Skin epidermis (tissue), 12 donors: ENCODE measurements at regions not wholly inside any gene's neighbourhood (a gene's known extent, or its start where the extent isn't known, plus 50 kb on each side); places are given as distances from the start of the nearest gene placed in this dataset.
"Not testable (repeated sequence)": the region's sequence is repeated elsewhere in the genome, so short reads cannot be mapped to it uniquely, and the experiment has no call there.

Source experiments
- H3K27ac ChIP-seq, 21 experiments: fragments of 200-600 bp; sonication (generic) in 11 of 21; one replicate each; pipeline ENCODE4 v1.5.0; 2020; ENCODE audit warnings: mild to moderate bottlenecking in 3 of 21, inconsistent platforms in 2 of 21, moderate library complexity in 2 of 21
- H3K4me3 ChIP-seq, 7 experiments: fragments of 200-600 bp; sonication (generic) in 2 of 7; one replicate each; pipeline ENCODE4 v1.5.0; 2020; ENCODE audit warnings: inconsistent platforms in 2 of 7, mild to moderate bottlenecking in 2 of 7, moderate library complexity in 1 of 7

DNA sequence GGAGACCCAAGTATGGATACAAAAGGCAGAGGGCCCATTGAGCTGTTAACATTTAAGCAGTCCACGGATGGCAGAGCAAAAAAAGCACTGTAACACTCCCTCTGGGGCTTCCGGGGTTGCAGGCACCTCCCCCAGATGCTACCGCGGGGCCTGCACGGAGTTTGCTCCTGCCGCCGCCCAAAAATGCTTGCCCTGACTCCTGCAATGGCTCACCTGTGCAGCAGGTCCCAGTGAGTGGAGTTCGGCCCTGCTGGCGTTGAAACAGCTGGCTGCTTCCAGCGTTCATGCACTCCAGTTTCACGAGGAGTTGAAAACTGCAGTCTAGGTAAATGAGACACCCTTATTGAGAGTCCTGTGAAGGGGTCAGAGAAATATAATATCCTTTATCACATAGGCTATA lies 832.8 kb downstream of the NCAM2 start:
- Histone ChIP-seq H3K27ac (no peak overlapping the region), H3K4me3 (no peak overlapping the region)

DNA sequence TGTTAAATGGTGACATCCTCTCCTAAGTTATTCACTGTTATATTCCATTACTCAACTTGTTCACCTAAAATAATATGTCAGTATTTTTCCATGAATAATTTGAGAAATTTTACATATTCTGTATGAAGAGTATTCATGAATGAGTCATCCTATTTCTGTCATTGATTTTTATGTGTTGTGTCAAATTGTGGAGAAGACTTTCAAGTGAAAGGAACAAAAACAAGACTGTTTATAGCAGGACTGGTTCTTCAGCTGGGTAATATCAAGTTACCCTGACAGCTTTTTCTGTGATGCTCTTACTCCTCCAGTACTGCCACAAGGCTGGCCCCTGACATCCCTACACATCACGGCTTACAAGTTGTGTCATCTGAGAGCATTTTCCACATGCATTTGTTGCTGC lies 847.7 kb downstream of the NCAM2 start:
- Histone ChIP-seq H3K4me3 (no peak overlapping the region), H3K27ac (no peak overlapping the region)

DNA sequence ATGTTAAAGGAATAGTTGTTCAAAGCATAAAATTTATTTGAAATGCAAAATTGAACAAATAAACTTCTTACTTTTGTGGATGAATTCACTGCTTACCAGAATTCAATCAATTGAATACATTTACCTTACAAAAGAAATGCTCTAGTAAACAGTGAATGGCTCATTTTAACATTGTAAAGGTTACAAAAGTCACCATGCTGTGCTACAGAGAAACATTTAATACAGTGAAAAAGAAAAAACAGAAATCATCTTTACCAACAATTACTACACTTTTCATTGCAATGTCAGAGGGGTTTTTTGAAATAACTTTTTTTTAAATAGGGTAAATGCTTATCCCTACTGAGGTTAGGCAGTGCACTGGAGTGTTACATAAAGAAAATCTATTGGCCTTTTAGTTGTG lies 853.0 kb downstream of the NCAM2 start:
- no peak overlapping the region for H3K4me3 ChIP-seq
- no peak overlapping the region for H3K27ac ChIP-seq

DNA sequence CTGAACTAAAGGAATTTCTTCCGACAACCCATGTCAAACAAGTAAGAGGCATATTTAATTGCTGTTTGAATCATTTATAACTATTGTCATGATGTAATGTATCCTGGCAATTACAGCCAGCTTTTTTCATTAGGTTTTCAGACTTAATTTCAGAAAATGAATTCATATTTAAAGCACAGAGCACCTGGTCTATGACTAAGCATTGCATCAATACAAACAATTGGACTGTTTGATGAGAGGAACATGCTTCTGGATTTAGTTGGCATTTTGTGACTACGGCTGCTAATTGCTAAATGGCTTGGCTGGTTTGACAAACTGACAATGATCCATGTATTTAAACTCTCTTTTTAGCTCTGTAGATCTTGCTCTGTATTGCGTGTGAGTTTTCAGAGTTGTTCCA lies 853.4 kb downstream of the NCAM2 start:
- Histone ChIP-seq H3K4me3 (no peak overlapping the region), H3K27ac (no peak overlapping the region)

DNA sequence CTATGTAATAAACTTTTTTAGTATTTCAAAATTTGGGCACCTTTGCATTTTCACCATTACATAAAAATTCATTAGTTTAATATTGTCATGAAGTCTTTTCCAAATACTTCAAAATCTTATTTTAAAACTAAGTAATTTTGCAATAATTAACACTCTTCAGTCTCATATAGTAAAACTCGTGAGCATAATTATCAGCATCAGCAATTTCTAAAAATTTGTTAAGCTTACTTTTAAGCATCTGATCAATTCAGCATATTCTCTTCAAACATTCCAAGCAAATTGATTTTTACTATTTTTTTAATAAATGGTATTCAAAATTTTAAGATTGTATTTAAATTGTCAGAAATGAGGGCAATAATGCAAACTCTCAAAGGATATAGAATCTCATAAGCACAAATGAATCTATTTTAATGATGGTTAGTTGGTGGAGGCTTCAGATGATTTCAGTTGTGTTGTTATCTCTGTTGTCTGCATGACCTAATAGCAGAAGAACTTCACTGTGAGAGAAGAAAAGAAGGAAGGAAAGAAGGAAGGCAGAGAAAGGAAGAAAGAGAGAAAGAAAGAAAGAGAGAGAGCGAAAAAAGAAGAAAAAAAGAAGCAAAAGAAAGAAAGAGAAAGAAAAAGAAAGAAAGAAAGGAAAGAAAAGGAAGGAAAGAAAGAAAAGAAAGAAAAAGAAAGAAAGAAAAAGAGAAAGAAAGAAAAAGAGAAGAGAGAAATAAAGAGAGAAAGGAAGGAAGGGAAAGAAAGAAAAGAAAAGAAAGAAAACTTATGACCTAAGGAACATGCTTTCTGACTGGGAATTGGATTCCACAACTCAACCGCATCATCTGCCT lies 860.5 kb downstream of the NCAM2 start:
- Histone ChIP-seq H3K27ac (no peak overlapping the region), H3K4me3 (no peak overlapping the region)

DNA sequence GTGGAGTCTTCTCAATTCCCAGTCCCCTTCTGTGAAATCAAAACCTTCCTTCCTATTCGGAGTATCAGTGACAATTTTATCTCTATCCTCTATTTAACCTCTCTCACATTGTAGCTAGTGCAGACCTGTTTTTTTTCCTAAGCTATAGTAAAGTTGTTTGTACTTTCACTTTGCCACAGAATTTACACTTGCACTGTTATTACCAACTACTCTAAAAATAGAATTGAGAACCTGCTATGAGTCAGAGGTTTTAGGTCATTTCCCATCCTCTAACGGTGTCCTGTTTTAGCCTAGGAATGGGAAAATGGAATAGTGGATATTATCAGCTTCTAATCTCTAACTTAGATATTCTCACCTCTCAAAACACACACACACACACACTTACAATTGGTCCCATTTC lies 862.7 kb downstream of the NCAM2 start:
- Histone ChIP-seq H3K4me3 (no peak overlapping the region), H3K27ac (no peak overlapping the region)

DNA sequence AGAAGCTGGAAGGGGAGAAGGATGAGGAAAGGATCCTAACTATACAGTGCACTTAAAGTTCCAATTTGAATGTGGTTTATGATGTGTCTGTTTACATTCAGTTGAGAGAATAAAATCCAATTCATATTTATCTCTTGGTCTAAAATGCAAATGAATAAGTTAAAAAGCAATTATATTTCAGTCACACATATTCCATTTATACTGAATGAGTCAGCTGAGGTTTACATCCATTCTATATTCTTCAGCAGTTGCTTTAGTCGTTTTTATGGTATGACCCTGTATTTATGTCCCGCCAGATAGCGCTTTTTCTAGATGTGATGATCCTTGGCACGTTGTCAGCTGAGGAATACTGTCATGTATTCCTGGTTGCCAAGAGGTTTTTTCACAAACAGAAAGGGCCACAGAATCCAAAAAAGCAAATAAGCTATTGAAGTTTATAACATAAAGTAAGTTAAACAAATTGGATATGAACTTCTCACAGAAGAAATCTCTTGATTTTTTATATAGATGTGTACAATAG lies 866.2 kb downstream of the NCAM2 start:
- Histone ChIP-seq H3K4me3 (no peak overlapping the region), H3K27ac (no peak overlapping the region)

DNA sequence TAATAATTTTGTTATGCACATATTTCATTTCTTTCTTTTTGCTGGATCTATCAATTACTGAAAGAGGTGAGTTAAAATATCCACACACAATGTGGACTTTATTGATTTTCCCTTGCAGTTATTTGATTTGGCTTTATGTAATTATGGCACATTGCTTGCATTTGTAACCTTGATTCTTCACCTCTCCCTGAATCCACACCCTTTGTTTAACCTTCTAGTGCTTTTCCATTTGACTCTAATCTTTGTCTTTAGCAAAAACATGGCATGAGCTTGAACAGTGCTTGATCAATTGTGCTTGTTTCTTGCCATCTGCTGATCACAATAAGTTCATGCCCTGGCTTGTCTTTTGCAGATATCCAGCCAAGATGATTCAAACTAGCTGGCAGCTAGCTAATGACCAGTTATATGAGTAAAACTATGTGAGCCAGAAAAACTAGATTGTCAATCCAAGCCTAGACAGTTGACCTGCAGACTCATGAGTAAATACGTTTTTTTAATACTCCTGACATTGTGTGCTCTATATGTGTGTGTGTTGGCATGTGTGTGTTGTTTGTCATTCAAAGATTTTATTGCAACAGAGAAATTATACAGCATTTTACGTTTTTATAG lies 899.2 kb downstream of the NCAM2 start:
- Histone ChIP-seq H3K4me3 (no peak overlapping the region), H3K27ac (peak overlapping the region in 5 of 21 experiments; percentile 19 to 47 (median 32))

DNA sequence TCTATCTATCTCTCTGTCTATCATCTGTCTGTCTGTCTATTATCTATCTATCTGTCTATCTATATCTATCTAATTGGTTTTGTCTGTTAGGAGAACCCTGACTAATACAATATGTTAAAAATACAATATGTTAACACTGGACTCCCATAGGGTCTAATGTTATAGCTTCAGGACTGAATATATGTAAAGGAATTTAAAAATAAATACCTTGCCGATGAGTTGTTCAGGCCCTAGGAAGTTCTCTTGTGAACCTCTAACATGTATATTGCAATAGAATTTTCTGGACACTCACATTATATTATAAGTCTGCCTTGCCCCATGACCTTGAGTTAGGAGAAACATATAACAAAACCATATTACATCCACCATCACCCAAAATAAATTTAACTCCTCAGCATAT lies 900.6 kb downstream of the NCAM2 start:
- Histone ChIP-seq H3K4me3 (no peak overlapping the region), H3K27ac (no peak overlapping the region)

DNA sequence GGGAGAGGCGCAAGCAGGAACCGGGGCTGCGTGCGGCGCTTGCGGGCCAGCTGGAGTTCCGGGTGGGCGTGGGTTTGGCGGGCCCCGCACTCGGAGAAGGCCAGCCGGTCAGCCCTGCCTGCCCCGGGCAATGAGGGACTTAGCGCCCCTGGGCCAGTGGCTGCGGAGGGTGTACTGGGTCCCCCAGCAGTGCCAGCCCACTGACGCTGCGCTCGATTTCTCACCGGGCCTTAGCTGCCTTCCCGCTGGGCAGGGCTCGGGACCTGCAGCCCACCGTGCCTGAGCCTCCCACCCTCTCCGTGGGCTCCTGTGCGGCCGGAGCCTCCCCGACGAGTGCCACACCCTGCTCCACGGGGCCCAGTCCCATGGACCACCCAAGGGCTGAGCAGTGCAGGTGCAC lies 904.2 kb downstream of the NCAM2 start:
- not testable (repeated sequence) for H3K27ac ChIP-seq, H3K4me3 ChIP-seq

DNA sequence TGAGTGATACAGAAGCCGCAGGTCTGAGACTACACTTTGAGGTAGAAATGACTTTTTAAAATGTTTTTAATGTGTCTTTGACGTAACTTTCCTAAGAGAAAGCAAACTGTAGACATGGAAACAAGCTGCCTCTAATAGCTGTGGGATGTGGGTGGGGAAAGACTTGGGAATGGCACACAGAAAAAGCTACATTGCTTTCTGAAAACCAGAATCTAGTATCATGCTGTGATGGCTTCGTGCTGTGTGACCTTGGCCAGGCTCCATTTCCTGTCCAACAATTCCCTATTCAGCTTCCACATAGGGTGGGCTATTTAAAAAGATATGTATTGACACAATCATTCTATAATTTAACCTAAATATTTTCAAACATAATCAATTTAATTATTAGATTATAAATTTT lies 909.1 kb downstream of the NCAM2 start:
- no peak overlapping the region for H3K4me3 ChIP-seq
- no peak overlapping the region for H3K27ac ChIP-seq

DNA sequence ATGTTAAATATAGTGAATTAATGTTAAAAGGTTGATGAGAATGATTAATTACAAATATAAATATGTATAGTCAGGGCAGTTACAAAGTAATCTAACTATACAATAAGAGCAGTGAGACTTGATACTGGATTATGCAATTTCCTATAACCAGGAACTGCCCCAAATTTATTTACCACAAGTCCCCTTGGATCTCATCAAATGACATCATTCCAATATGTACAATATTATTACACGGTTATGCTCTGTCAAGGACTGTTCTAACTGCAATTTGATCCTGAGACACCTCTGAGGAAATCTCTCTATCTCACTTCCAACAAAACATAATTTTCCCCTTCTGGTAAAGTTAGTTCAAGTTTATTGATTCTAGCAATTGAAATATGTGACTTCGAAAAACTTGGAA lies 917.6 kb downstream of the NCAM2 start:
- Histone ChIP-seq H3K4me3 (no peak overlapping the region), H3K27ac (no peak overlapping the region)

DNA sequence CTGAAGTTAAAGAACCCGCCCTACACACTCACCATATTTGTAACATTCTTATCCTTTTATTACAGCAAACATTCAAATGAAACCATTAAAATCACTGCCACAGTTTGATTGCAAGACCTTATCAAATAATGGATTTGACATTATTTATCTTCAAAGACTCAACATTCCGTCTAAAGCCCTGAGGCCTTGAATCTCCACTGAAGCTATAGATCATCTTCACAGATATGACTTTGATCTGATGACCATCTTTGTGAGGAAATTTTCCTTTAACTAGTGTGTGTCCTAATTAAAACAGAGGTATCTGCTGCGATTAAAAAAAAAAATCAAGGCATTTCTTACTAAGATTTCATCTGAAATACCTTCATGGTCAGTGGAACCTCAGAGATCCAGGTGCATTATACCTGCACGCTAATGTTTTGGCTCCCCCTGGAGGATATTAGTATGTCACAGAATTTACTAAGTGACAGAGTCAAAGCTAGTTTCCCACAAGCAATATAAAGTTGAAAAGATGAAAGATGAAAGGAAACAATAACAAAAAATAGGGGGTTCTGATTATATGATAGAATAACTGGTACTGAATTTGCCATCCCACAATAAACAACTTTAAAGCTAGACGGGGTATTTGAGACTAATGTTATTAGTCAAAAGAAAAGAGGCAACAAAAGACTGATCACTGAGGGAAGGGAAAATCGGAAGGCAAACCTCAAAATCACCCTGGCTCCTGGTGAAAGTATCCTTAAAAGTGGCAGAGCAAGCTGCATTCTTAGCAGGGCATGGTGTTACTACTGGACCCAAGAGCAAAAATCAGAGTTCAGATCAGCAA lies 923.4 kb downstream of the NCAM2 start:
- H3K27ac ChIP-seq = no peak overlapping the region
- no peak overlapping the region for H3K4me3 ChIP-seq

DNA sequence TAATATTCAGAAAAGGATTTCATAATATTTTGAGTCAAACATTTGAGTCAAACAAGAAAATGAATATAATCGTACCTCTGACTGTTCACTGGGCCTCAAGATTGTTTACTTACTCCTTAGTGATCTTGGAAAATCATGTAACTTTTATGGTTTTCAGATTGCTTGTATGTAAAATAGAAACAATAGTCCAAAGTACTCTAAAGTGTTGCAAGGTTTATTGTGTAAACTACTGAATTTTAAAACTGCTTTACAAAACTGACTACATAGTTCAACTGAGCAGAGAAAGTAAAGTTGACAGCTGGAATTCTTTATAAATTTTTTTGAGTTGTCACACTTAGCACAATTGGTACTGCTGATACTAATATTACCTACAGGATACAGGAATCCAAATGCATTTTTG lies 931.0 kb downstream of the NCAM2 start:
- Histone ChIP-seq H3K27ac (no peak overlapping the region), H3K4me3 (no peak overlapping the region)

DNA sequence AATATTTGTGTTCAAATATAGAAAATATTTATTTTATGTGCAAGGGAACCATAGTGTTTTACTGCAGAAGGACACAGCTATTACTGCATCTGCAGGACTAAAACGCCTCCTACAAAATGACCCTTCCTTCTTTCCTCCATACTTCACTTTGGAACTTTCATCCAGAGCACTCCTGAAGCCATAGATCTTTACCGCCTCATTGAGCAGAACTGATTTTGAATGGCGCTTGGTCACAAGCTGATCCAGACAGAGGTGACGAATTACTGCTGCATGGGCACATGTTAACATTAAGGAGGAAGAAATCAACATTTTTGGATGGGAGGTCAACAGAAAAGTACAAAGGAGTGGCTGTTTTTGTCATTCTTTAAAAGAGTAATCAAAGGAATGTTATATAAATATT lies 931.6 kb downstream of the NCAM2 start:
- no peak overlapping the region for H3K4me3 ChIP-seq
- H3K27ac ChIP-seq = no peak overlapping the region

DNA sequence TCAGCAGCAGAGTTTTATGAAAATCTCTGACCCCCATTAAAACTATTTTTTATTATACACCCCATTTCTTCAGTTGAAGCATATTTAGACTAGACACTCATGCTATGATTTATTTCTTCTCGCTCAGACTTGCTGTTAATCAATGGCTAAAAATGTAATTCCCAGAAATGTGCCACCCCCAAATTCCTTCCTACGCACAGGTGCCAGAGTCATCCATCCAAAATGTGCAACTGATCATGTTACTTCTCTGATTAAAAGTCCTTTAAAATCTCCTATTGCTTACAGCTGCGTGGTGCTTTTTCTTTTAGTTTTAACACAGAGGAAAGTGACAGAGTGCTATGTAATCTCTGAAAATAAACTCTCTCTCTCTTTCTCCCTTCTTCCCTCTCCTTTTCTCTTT lies 954.4 kb downstream of the NCAM2 start:
- Histone ChIP-seq H3K27ac (no peak overlapping the region), H3K4me3 (no peak overlapping the region)

DNA sequence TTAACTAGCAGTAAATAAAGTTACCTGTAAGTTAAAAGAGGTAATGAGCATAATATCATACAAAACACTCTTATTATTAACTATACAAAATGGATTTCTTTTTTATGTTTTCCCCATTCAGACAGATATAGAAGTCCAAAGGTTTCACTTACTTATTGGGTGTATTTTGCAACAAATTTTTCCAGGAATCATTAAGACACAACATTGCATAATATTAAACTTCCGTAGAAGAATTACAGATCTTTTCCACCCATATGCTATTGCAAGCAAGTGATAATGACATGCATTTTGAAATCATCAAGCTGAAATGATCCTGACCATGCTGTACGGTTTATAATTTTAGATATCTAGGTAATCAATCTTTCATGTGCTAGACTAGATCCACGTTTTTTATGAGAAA lies 957.0 kb downstream of the NCAM2 start:
- Histone ChIP-seq H3K27ac (no peak overlapping the region), H3K4me3 (no peak overlapping the region)

DNA sequence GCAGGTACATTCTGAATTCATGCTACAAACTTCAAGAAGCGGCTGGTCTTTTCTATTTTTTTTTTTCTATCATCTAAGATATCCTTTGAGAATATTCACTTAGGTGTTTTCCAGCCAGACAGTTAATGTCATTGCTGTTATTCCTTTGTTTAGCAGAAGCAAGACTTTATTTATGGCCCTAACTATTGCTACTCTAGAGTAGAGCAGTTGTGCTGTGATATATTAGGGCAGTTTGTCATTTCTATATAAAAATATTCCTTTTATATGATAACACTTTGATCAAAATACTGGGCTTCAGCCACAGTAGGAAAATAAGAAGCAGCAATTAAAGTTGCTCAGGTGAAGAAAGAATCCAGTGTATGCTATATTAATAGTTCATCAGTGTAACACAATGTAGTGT lies 959.3 kb downstream of the NCAM2 start:
- no peak overlapping the region for H3K4me3 ChIP-seq
- no peak overlapping the region for H3K27ac ChIP-seq

DNA sequence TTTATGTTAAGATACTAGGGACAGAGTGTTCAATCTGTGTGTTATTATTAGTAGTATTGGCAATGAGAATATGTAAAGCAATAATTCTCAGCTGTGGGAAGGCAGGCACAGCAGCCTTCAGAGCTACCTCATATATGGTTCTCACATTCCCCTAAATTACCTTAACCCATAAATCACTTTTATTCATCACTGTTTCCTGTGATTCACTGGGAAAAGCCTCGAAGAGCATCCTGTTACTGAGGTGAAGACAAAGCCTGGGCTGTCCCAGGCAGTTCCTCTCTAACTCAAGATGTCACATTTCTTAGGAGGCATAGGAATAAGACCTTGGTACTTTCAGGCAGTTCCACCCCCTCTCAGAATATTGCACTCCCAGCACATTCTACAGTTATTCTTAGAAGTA lies 965.7 kb downstream of the NCAM2 start:
- no peak overlapping the region for H3K27ac ChIP-seq
- H3K4me3 ChIP-seq = no peak overlapping the region

DNA sequence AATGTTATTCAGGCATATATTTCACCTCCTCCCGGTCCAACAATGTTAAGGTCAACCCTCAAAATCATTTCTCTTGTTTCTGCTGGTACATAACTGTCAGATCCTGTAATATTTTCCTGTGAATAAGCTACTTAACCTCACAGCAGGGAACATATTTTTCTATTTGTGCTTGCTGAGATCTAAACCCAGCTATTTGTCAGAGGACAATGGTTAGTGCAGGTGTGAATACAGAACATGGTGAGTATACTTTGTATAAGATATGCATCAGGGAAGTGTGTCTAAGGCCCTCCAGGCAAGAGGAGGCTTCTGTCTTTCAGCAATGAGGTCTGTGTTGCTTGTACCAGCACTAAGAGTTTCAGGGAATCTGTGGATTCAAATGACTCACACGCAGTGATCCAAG lies 970.6 kb downstream of the NCAM2 start:
- Histone ChIP-seq H3K4me3 (no peak overlapping the region), H3K27ac (no peak overlapping the region)

DNA sequence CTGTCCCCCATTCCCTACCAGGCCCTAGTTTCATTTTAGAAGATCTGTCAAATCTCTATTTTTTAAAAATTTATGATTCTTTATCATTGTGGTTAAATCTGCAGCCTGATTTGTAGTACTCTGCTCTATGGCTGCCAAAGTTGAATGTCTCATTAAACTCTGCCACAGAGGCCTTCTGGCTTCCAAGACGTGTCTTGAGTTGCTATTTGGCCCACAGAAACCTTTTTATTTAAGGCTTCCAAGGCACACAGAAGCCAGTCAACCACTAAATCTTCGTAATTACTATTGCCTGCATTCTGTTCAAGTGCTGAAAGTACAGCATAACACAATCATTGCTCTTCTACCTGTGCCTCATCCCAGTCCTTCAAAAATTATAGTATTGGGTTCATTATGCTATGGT lies 971.0 kb downstream of the NCAM2 start:
- no peak overlapping the region for H3K4me3 ChIP-seq
- H3K27ac ChIP-seq = no peak overlapping the region
